Right lobe of liver (tissue), 4 donors: ENCODE measurements at regions not wholly inside any gene's neighbourhood (a gene's known extent, or its start where the extent isn't known, plus 50 kb on each side); places are given as distances from the start of the nearest gene placed in this dataset.

ENCODE experiments used
- CTCF ChIP-seq, 4 donors: fragments of 200-600 bp in 3 of 4; fragments of 450-650 bp in 1 of 4; IDR thresholded peaks; one replicate each; pipeline versions ENCODE4 v1.5.1 to v1.8.0; 2016 to 2022; ENCODE audit warnings: antibody characterized with exemption in 4 of 4, mild to moderate bottlenecking in 2 of 4
- POLR2A ChIP-seq: fragments of 450-650 bp; IDR thresholded peaks from one replicate; pipeline ENCODE4 v1.6.1; 2017; ENCODE audit warnings: antibody characterized with exemption, mild to moderate bottlenecking
- donor health status: DM: no; HTN: no; CAD: no.
- donor health status: DM: no; HTN: no; CAD: no.
- donor health status: DM: no; HTN: yes; CAD: no.

DNA sequence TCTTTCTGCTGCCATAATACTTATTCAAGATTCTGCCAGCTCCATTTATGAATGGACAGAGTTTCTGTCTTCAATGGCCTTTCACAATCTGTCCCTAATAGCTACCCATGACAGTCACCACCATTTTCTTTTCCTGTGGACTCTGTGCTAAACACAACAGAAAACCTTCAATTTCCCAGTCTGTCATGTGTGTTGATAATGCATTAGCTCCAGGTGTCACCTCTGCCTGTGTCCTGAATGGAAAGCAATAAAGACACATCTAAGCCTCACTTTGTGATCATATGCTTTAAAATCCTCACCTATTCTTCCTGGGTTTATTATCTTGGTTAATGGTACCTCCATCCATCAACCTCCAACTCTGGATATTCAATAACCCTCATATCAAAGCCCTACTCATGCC lies 772.2 kb downstream of the DCDC2C start:
- no peak for TF ChIP-seq CTCF (IDR thresholded peaks at IDR 0.05)
- TF ChIP-seq POLR2A = no peak
